Spleen (tissue), 7 donors: ENCODE measurements at regions not wholly inside any gene's neighbourhood (a gene's known extent, or its start where the extent isn't known, plus 50 kb on each side); places are given as distances from the start of the nearest gene placed in this dataset.

Experiments used
- POLR2A ChIP-seq, 3 donors: fragments of 450-650 bp; IDR thresholded peaks; one replicate each; pipeline ENCODE4 v1.5.1; 2017; ENCODE audit warnings: antibody characterized with exemption in 3 of 3, mild to moderate bottlenecking in 1 of 3
- TF ChIP-seq, protein P1 (sequence below), 11 experiments: fragments of 200-600 bp in 7 of 11; fragments of 450-650 bp in 4 of 11; sonication (generic) in 4 of 11; IDR thresholded peaks in 8 of 11; conservative IDR thresholded peaks in 3 of 11; 1 replicate in 7 of 11; 2 replicates in 4 of 11; pipeline versions ENCODE4 v1.4.0 to v1.8.0; 2016 to 2021; ENCODE audit warnings: antibody characterized with exemption in 11 of 11, inconsistent platforms in 4 of 11, mild to moderate bottlenecking in 1 of 11
- donor health status: DM: no; HTN: no; CAD: no; lungs with moderate emphysema.
- donor health status: DM: no; HTN: no; CAD: no.
- donor health status: DM: no; HTN: no; CAD: no.

- TF ChIP-seq, protein P1, sequence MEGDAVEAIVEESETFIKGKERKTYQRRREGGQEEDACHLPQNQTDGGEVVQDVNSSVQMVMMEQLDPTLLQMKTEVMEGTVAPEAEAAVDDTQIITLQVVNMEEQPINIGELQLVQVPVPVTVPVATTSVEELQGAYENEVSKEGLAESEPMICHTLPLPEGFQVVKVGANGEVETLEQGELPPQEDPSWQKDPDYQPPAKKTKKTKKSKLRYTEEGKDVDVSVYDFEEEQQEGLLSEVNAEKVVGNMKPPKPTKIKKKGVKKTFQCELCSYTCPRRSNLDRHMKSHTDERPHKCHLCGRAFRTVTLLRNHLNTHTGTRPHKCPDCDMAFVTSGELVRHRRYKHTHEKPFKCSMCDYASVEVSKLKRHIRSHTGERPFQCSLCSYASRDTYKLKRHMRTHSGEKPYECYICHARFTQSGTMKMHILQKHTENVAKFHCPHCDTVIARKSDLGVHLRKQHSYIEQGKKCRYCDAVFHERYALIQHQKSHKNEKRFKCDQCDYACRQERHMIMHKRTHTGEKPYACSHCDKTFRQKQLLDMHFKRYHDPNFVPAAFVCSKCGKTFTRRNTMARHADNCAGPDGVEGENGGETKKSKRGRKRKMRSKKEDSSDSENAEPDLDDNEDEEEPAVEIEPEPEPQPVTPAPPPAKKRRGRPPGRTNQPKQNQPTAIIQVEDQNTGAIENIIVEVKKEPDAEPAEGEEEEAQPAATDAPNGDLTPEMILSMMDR (IDR thresholded peaks at IDR 0.05 in 8 of 11, conservative IDR thresholded peaks at IDR 0.05 in 3 of 11) = no peak
- TF ChIP-seq POLR2A (IDR thresholded peaks at IDR 0.05) = no peak
Measured at GRCh38 chr12:74897425-74898211, 312.0 kb downstream of the KCNC2 start.
